Upper lobe of left lung (tissue), 4 donors: ENCODE measurements at regions not wholly inside any gene's neighbourhood (a gene's known extent, or its start where the extent isn't known, plus 50 kb on each side); places are given as distances from the start of the nearest gene placed in this dataset.

Experiments used
- POLR2A ChIP-seq, 4 donors: fragments of 450-650 bp; IDR thresholded peaks; one replicate each; pipeline ENCODE4 v1.5.1; 2016 to 2017; ENCODE audit warnings: antibody characterized with exemption in 4 of 4, mild to moderate bottlenecking in 2 of 4
- POLR2AphosphoS5 ChIP-seq, 2 donors: sonication (generic); formaldehyde crosslinking; IDR thresholded peaks; one replicate each; pipeline ENCODE4 v1.5.1; 2017; ENCODE audit warnings: antibody characterized with exemption in 2 of 2
- TF ChIP-seq, protein P1 (sequence below), 6 experiments: fragments of 450-650 bp in 4 of 6; fragments of 200-600 bp in 2 of 6; sonication (generic) in 2 of 6; IDR thresholded peaks; one replicate each; pipeline ENCODE4 v1.5.1; 2016 to 2019; ENCODE audit warnings: antibody characterized with exemption in 6 of 6

DNA sequence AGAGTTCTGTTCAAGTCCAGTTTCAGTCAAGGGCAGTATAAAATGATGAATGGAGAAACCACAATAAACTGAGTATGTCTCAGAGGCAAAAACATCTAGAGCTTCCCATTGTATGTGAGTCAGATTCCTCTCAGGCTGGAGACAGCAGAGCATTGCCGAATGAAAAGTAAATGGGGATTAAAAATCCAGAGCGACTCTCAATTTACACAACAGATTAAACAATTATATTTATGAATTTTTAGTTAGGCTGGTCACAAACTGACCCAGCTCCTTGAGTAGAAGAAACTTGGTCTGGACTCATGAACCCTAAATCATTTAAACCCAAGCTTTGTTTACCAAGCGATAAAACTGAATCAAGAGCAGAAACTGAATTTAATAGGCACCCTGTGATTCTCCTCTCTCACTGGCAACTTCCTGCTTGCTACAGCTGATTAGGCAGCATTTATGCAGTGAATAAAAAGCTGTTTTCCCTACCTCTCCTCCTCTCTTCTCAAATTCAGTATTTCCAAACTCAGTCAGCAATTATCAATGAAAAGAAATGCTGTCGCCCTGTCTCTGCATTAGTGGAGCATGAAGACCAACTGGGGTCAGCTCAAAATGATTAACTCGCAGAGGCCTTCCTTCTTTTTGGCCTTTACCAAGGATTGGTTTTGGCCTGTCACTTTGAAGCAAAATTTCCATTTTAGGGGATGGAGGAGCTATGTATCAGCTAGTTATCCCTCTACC is 568.0 kb downstream of the PDHA2 start:
- TF ChIP-seq, protein P1, sequence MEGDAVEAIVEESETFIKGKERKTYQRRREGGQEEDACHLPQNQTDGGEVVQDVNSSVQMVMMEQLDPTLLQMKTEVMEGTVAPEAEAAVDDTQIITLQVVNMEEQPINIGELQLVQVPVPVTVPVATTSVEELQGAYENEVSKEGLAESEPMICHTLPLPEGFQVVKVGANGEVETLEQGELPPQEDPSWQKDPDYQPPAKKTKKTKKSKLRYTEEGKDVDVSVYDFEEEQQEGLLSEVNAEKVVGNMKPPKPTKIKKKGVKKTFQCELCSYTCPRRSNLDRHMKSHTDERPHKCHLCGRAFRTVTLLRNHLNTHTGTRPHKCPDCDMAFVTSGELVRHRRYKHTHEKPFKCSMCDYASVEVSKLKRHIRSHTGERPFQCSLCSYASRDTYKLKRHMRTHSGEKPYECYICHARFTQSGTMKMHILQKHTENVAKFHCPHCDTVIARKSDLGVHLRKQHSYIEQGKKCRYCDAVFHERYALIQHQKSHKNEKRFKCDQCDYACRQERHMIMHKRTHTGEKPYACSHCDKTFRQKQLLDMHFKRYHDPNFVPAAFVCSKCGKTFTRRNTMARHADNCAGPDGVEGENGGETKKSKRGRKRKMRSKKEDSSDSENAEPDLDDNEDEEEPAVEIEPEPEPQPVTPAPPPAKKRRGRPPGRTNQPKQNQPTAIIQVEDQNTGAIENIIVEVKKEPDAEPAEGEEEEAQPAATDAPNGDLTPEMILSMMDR (IDR thresholded peaks at IDR 0.05), result no peak
- TF ChIP-seq POLR2A (IDR thresholded peaks at IDR 0.05), result no peak
- TF ChIP-seq POLR2AphosphoS5 (IDR thresholded peaks at IDR 0.05), result no peak
